GM21447 (cell line): ENCODE measurements at regions not wholly inside any gene's neighbourhood (a gene's known extent, or its start where the extent isn't known, plus 50 kb on each side); places are given as distances from the start of the nearest gene placed in this dataset.

ENCODE experiments used
- ATAC-seq: cut with Tn5 transposase; IDR thresholded peaks from one replicate; pipeline ENCODE4 v1.9.1; 2021; ENCODE audit not compliant: unreplicated experiment

GRCh38 chr10:29925771-29926692, 133.4 kb downstream of the JCAD start:
- no peak for ATAC-seq

- no peak for ATAC-seq
Measured at GRCh38 chr10:29924436-29924835, 134.9 kb downstream of the JCAD start.

- ATAC-seq: no peak
Measured at GRCh38 chr10:29923416-29923965, 135.9 kb downstream of the JCAD start.

GRCh38 chr10:29922892-29923291, 136.5 kb downstream of the JCAD start:
- ATAC-seq: no peak

- ATAC-seq: no peak
Measured at GRCh38 chr10:29922226-29922625, 137.2 kb downstream of the JCAD start.

GRCh38 chr10:29921071-29921446, 138.3 kb downstream of the JCAD start:
- no peak for ATAC-seq

- ATAC-seq: no peak
Measured at GRCh38 chr10:29920408-29921070, 138.8 kb downstream of the JCAD start.

- no peak for ATAC-seq
Measured at GRCh38 chr10:29918623-29919400, 140.6 kb downstream of the JCAD start.

- no peak for ATAC-seq
Measured at GRCh38 chr10:29917311-29917710, 142.1 kb downstream of the JCAD start.

- ATAC-seq: no peak
Measured at GRCh38 chr10:29916669-29917068, 142.7 kb downstream of the JCAD start.

GRCh38 chr10:29914986-29915785, 144.2 kb downstream of the JCAD start:
- no peak for ATAC-seq

- no peak for ATAC-seq
Measured at GRCh38 chr10:29908962-29909361, 150.4 kb downstream of the JCAD start.

GRCh38 chr10:29900865-29901264, 158.5 kb downstream of the JCAD start:
- no peak for ATAC-seq

- ATAC-seq: no peak
Measured at GRCh38 chr10:29897999-29898716, 161.2 kb downstream of the JCAD start.

- ATAC-seq: no peak
Measured at GRCh38 chr10:29897430-29897829, 162.0 kb downstream of the JCAD start.

GRCh38 chr10:29896053-29896452, 163.3 kb downstream of the JCAD start:
- ATAC-seq: no peak

GRCh38 chr10:29895456-29895855, 163.9 kb downstream of the JCAD start:
- no peak for ATAC-seq

- ATAC-seq: no peak
Measured at GRCh38 chr10:29888321-29888720, 171.1 kb downstream of the JCAD start.

GRCh38 chr10:29886299-29886698, 173.1 kb downstream of the JCAD start:
- no peak for ATAC-seq

GRCh38 chr10:29883231-29883630, 176.2 kb downstream of the JCAD start:
- ATAC-seq: no peak
